AG09319 (cell line): ENCODE measurements at regions not wholly inside any gene's neighbourhood (a gene's known extent, or its start where the extent isn't known, plus 50 kb on each side); places are given as distances from the start of the nearest gene placed in this dataset.

Experiments used
- DNase-seq: peaks from one replicate; pipeline ENCODE4 v3.0.0-alpha.2; 2010; ENCODE audit warnings: low read depth; ENCODE audit errors: extremely low read depth
- CTCF ChIP-seq: IDR thresholded peaks from 2 replicates; pipeline ENCODE4 v1.5.1; 2011; ENCODE audit warnings: low read depth, mild to moderate bottlenecking, inconsistent platforms, low read length, moderate library complexity

GRCh38 chr6:113343940-113344339 is 513.2 kb upstream of the MARCKS start:
- no peak for DNase-seq
- no peak for TF ChIP-seq CTCF

- no peak for TF ChIP-seq CTCF
- no peak for DNase-seq
Measured at GRCh38 chr6:113344969-113345368, 512.2 kb upstream of the MARCKS start.

- no peak for TF ChIP-seq CTCF
- DNase-seq: no peak
Measured at GRCh38 chr6:113347436-113347835, 509.7 kb upstream of the MARCKS start.

- no peak for TF ChIP-seq CTCF
- DNase-seq: no peak
Measured at GRCh38 chr6:113350461-113350860, 506.7 kb upstream of the MARCKS start.

- DNase-seq: peak; percentile 68
- no peak for TF ChIP-seq CTCF
Measured at GRCh38 chr6:113351173-113351834, 505.8 kb upstream of the MARCKS start.

GRCh38 chr6:113352029-113352801 is 504.9 kb upstream of the MARCKS start:
- DNase-seq: no peak
- TF ChIP-seq CTCF: no peak

GRCh38 chr6:113352831-113353230 is 504.3 kb upstream of the MARCKS start:
- no peak for TF ChIP-seq CTCF
- no peak for DNase-seq
